Fibroblast of lung (primary cell): ENCODE measurements at regions not wholly inside any gene's neighbourhood (a gene's known extent, or its start where the extent isn't known, plus 50 kb on each side); places are given as distances from the start of the nearest gene placed in this dataset.
"Not testable (repeated sequence)": the region's sequence is repeated elsewhere in the genome, so short reads cannot be mapped to it uniquely, and the experiment has no call there.

Source experiments
- DNase-seq, 2 donors: peaks; one replicate each; pipeline versions ENCODE4 v3.0.0 to v3.0.0-alpha.2; 2010; ENCODE audit warnings: low read depth in 2 of 2
- H2AFZ ChIP-seq: 2 replicates; pipeline ENCODE4 v1.5.1; 2012; ENCODE audit warnings: low read length, control low read depth, inconsistent platforms
- H3K27ac ChIP-seq: 2 replicates; pipeline ENCODE4 v1.5.1; 2011; ENCODE audit warnings: low read length, control low read depth; ENCODE audit not compliant: insufficient read depth
- H3K27me3 ChIP-seq: 2 replicates; pipeline ENCODE4 v1.5.1; 2011; ENCODE audit warnings: mild to moderate bottlenecking, low read length; ENCODE audit not compliant: control insufficient read depth, insufficient read depth
- H3K36me3 ChIP-seq: 2 replicates; pipeline ENCODE4 v1.5.1; 2011; ENCODE audit warnings: low read length; ENCODE audit not compliant: control insufficient read depth, insufficient read depth
- H3K4me1 ChIP-seq: 2 replicates; pipeline ENCODE4 v1.5.1; 2011; ENCODE audit warnings: low read length; ENCODE audit not compliant: control insufficient read depth, insufficient read depth; ENCODE audit errors: extremely low read depth
- H3K4me2 ChIP-seq: 2 replicates; pipeline ENCODE4 v1.5.1; 2011; ENCODE audit warnings: low read length, control low read depth; ENCODE audit not compliant: insufficient read depth; ENCODE audit errors: extremely low read depth
- H3K4me3 ChIP-seq, 4 experiments: fragments of 200-600 bp in 1 of 4; sonication (generic) in 1 of 4; replicated peaks in 1 of 4; 2 replicates each; pipeline ENCODE4 v1.5.1; 2011 to 2016; ENCODE audit warnings: low read length in 4 of 4, low read depth in 3 of 4, mild to moderate bottlenecking in 3 of 4, control low read depth in 2 of 4, inconsistent platforms in 1 of 4, mixed read lengths in 1 of 4; ENCODE audit not compliant: insufficient read depth in 1 of 4; ENCODE audit errors: control extremely low read depth in 1 of 4
- H3K79me2 ChIP-seq: 2 replicates; pipeline ENCODE4 v1.5.1; 2012; ENCODE audit warnings: mild to moderate bottlenecking, low read length, inconsistent platforms; ENCODE audit not compliant: control insufficient read depth, insufficient read depth
- H3K9ac ChIP-seq: 2 replicates; pipeline ENCODE4 v1.5.1; 2011; ENCODE audit warnings: mild to moderate bottlenecking, low read length, control low read depth; ENCODE audit not compliant: insufficient read depth
- H3K9me3 ChIP-seq: 2 replicates; pipeline ENCODE4 v1.5.1; 2012; ENCODE audit warnings: low read depth, low read length; ENCODE audit not compliant: control insufficient read depth, insufficient read depth
- H4K20me1 ChIP-seq: 2 replicates; pipeline ENCODE4 v1.5.1; 2011; ENCODE audit warnings: low read length; ENCODE audit not compliant: control insufficient read depth, insufficient read depth; ENCODE audit errors: extremely low read depth
- EZH2 ChIP-seq: IDR thresholded peaks from 2 replicates; pipeline ENCODE4 v1.5.1; 2012; ENCODE audit warnings: low read length, control low read depth, mild to moderate bottlenecking; ENCODE audit errors: missing control alignments
- TF ChIP-seq, protein P1 (sequence below), 2 donors: IDR thresholded peaks in 1 of 2; conservative IDR thresholded peaks in 1 of 2; 1 replicate in 1 of 2; 2 replicates in 1 of 2; pipeline ENCODE4 v1.5.1; 2011 to 2012; ENCODE audit warnings: low read length in 2 of 2, control low read depth in 1 of 2, inconsistent platforms in 1 of 2, low read depth in 1 of 2, mild to moderate bottlenecking in 1 of 2

GRCh38 chr6:74408844-74409243 is 712.8 kb downstream of the CD109 start:
- Histone ChIP-seq H2AFZ (no peak overlapping the region), H4K20me1 (no peaks in the 10 kb centered on the region), H3K4me3 (no peak overlapping the region), H3K4me2 (no peak overlapping the region), H3K9ac (no peak overlapping the region), H3K79me2 (no peaks in the 10 kb centered on the region), H3K36me3 (no peaks in the 10 kb centered on the region), H3K9me3 (no peaks in the 10 kb centered on the region), H3K27ac (no peak overlapping the region), H3K27me3 (no peaks in the 10 kb centered on the region), H3K4me1 (peaks cover 2% of the 10 kb centered on the region)
- TF ChIP-seq, protein P1, sequence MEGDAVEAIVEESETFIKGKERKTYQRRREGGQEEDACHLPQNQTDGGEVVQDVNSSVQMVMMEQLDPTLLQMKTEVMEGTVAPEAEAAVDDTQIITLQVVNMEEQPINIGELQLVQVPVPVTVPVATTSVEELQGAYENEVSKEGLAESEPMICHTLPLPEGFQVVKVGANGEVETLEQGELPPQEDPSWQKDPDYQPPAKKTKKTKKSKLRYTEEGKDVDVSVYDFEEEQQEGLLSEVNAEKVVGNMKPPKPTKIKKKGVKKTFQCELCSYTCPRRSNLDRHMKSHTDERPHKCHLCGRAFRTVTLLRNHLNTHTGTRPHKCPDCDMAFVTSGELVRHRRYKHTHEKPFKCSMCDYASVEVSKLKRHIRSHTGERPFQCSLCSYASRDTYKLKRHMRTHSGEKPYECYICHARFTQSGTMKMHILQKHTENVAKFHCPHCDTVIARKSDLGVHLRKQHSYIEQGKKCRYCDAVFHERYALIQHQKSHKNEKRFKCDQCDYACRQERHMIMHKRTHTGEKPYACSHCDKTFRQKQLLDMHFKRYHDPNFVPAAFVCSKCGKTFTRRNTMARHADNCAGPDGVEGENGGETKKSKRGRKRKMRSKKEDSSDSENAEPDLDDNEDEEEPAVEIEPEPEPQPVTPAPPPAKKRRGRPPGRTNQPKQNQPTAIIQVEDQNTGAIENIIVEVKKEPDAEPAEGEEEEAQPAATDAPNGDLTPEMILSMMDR (conservative IDR thresholded peaks at IDR 0.05 in 1 of 2, IDR thresholded peaks at IDR 0.05 in 1 of 2; ENCODE audit: low read depth in 1 of 2, low read length in 2 of 2): no peak
- TF ChIP-seq EZH2: no peak
- DNase-seq: peak; percentile 3 to 19

DNA sequence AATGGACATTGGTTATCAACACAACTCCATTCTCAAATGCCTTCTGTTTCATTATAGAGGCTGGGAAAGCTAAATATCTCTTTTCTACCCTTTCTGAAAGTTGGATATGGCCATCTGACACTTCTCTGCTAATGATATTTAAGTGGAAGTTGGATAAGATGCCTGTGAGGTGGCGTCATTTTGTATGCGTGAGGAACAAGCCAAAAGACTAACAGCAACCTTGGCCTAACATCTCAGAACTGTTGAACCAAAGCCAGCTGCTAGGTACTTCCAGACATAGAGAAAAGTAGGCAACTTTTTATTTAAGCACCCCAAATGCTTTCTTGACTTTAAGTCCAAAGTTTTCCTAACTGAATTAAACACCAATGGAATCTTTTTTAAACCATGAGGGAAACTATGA is 708.4 kb downstream of the CD109 start:
- no peaks in the 10 kb centered on the region for H3K79me2 ChIP-seq
- H4K20me1 ChIP-seq: no peaks in the 10 kb centered on the region
- H3K27me3 ChIP-seq: no peaks in the 10 kb centered on the region
- H3K4me1 ChIP-seq: no peaks in the 10 kb centered on the region
- peak; percentile 14 to 51 for DNase-seq
- H3K4me2 ChIP-seq: no peak overlapping the region
- H3K4me3 ChIP-seq: no peak overlapping the region
- no peaks in the 10 kb centered on the region for H3K9me3 ChIP-seq
- no peak overlapping the region for H3K9ac ChIP-seq
- H3K27ac ChIP-seq: no peak overlapping the region
- no peak overlapping the region for H2AFZ ChIP-seq
- H3K36me3 ChIP-seq: no peaks in the 10 kb centered on the region
- TF ChIP-seq, protein P1 (conservative IDR thresholded peaks at IDR 0.05 in 1 of 2, IDR thresholded peaks at IDR 0.05 in 1 of 2; ENCODE audit: low read depth in 1 of 2, low read length in 2 of 2): no peak
- TF ChIP-seq EZH2: no peak

GRCh38 chr6:74402781-74403180 is 706.8 kb downstream of the CD109 start:
- TF ChIP-seq, protein P1 (conservative IDR thresholded peaks at IDR 0.05 in 1 of 2, IDR thresholded peaks at IDR 0.05 in 1 of 2; ENCODE audit: low read depth in 1 of 2, low read length in 2 of 2): no peak
- no peak for TF ChIP-seq EZH2
- H4K20me1 ChIP-seq: no peaks in the 10 kb centered on the region
- H3K27me3 ChIP-seq: no peaks in the 10 kb centered on the region
- no peak overlapping the region for H3K27ac ChIP-seq
- no peak overlapping the region for H3K4me2 ChIP-seq
- H2AFZ ChIP-seq: no peak overlapping the region
- H3K79me2 ChIP-seq: no peaks in the 10 kb centered on the region
- no peaks in the 10 kb centered on the region for H3K4me1 ChIP-seq
- no peak for DNase-seq
- H3K9ac ChIP-seq: no peak overlapping the region
- H3K4me3 ChIP-seq: no peak overlapping the region
- H3K36me3 ChIP-seq: no peaks in the 10 kb centered on the region
- H3K9me3 ChIP-seq: no peaks in the 10 kb centered on the region

DNA sequence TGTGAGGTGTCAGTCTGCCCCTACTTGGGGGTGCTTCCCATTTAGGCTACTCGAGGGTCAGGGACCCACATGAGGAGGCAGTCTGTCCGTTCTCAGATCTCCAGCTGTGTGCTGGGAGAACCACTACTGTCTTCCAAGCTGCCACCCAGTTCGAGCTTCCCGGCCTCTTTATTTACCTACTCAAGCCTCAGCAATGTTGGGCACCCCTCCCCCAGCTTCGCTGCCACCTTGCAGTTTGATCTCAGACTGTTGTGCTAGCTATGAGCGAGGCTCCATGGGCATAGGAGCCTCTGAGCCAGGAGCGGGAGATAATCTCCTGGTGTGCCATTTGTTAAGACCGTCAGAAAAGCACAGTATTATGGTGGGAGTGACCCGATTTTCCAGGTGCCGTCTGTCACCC is 682.4 kb downstream of the CD109 start:
- not testable (repeated sequence) for H3K4me3 ChIP-seq, DNase-seq

More for the DNA sequence above, 682.4 kb downstream of the CD109 start:
- not testable (repeated sequence) for H4K20me1 ChIP-seq, H3K9ac ChIP-seq, H3K36me3 ChIP-seq, H3K4me1 ChIP-seq, H3K4me2 ChIP-seq, H3K27ac ChIP-seq, H3K9me3 ChIP-seq, H3K27me3 ChIP-seq, H3K79me2 ChIP-seq, H2AFZ ChIP-seq
